Ureter (tissue), 1 donor: ENCODE measurements at regions not wholly inside any gene's neighbourhood (a gene's known extent, or its start where the extent isn't known, plus 50 kb on each side); places are given as distances from the start of the nearest gene placed in this dataset.
A peak's percentile ranks its signal among the peaks of the same experiment; 100 is the strongest.
"Not testable (repeated sequence)": the region's sequence is repeated elsewhere in the genome, so short reads cannot be mapped to it uniquely, and the experiment has no call there.

Experiments
- DNase-seq: peaks from one replicate; pipeline ENCODE4 v3.0.0-alpha.2; 2020; ENCODE audit warnings: low spot score
- donor health status: DM: yes; HTN: yes; CAD: no.

DNA sequence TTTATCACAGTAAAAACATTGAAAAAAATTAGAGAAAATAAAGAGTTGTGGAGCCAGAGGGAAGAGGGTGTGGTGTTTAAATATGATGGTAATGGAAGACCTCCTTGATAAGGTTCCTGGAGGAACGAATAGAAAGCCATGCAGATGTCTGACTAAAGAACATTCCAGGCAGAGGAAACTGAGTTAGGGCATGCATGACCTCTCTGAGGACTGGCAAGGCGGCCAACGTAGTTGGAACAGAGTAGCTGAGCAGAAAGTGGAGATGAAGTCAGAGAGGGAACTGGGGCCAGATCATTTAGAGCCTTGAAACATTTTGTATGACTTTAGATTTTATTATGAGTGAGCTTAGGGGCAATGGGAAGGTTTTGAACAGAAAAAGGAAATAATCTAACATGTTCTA, 377.5 kb downstream of the HLX start:
- DNase-seq, result no peak

DNA sequence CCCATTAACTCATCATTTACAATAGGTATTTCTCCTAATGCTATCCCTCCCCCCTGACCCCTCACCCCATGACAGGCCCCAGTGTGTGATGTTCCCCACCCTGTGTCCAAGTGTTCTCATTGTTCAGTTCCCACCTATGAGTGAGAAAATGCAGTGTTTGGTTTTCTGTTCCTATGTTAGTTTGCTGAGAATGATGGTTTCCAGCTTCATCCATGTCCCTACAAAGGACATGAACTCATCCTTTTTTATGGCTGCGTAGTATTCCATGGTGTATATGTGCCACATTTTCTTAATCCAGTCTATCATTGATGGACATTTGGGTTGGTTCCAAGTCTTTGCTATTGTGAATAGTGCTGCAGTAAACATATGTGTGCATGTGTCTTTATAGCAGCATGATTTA, 378.3 kb downstream of the HLX start:
- DNase-seq, result not testable (repeated sequence)

GRCh38 chr1:221262677-221263076, 383.4 kb downstream of the HLX start:
- not testable (repeated sequence) for DNase-seq

DNA sequence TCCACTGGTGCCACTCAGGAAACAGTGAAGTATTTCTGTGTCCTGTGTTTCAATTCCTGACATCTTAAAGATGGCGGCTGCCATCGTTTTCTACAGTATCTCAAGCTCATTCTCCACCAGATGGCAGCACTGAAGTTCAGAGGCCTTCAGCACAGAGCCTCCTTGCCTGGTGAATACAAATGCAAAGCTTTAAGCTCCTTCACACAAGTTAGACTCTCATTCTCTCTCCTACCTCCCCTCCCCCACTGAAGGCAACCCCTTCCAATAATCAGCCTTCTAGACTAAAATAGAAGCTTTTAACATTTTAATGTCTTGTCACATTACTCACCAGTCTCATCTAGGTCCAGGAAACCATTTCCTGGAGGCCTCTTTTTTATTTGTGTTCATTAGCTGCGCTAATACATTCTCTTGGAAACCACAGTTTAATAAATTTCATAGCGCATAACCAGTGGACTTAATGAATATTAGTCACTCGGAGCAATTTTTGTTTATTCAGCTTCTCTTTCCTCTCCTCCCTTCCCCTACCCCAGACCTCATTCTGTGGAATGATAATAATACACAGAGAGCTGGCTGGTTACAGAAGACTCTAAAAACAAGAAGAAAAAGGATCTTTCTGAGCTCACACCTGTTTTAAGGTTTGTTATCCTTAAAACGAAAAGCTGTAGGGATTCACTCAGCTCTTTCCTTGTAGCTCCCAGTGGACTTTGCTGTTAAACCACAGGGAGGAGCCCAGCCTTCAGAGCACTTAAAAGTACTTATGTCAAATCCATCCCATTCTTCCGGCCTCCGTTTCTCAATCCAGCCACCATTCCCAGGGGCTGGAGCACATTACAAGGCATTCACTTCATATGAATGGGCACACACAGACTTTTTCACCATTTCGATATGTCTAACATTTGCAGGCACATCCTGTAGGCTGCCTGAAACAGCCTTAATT, 384.9 kb downstream of the HLX start:
- DNase-seq, result peak; percentile 49

- no peak for DNase-seq
These were observed 385.6 kb downstream of the HLX start for GRCh38 chr1:221264848-221265247.

- DNase-seq, result no peak
These were observed 389.1 kb downstream of the HLX start for GRCh38 chr1:221268295-221268694.

- no peak for DNase-seq
These were observed 392.5 kb downstream of the HLX start for GRCh38 chr1:221271701-221272100.

GRCh38 chr1:221272940-221273339, 393.7 kb downstream of the HLX start:
- no peak for DNase-seq

DNA sequence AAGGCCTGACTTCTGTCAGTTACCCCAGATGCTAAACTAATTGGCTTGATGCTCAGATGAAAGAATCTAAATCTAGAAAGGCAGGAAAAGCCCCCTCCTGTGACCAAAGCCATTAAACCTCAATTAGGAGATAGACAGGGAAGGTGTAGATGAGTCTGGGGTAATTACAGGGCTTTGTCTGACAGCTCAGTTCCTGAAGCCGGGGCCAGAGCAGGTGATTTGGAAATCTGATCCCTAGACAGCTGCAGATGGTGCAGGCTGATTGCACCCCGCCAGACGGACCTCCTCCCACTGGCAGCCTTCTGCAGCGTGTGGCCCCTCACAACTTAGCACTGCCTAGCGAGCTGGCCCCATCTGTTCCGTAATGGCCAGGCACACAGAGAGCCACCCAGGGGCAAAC, 395.1 kb downstream of the HLX start:
- no peak for DNase-seq

- no peak for DNase-seq
These were observed 397.7 kb downstream of the HLX start for GRCh38 chr1:221276896-221277409.

DNA sequence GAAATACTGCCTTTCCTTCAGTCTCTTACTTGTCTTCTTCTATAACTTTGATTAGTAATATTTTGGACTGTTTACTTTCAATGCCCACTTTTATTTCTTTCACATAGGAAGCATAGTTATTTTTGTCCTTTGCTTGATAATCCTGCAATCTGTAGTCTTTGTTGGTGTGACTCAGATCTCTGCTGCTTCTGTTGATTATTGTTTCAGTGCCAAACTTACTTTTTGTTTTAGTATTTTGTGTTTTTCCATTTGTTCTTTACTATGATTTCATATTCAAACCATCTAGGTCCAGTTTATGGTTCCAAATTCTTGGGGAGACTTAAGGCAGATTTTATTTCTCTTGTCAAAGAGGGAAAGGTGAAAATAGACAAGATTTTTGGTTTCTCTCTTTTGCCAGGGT, 399.9 kb downstream of the HLX start:
- no peak for DNase-seq

GRCh38 chr1:221283532-221283931, 404.3 kb downstream of the HLX start:
- DNase-seq, result no peak

DNA sequence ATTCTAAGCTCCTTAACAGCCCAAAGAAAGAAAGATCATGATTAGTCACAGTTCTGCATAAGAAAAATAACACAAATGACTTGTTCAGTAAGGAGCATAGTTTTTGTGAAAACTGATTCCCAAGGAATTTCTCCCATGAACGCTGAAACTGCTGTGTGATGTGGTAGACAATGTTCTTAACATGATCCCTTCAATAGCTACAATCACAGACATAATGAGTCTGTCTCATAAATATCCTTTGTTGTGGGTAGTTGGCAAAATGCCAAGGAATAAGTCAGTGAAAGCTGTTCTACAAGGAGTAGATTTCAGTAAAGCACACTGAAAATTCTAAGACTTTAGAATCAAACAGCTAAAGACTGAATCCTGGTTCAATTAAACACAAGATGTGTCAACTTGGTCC, 404.8 kb downstream of the HLX start:
- no peak for DNase-seq

- DNase-seq, result not testable (repeated sequence)
These were observed 405.7 kb downstream of the HLX start for GRCh38 chr1:221284991-221285390.

GRCh38 chr1:221285458-221286210, 406.4 kb downstream of the HLX start:
- not testable (repeated sequence) for DNase-seq

- no peak for DNase-seq
These were observed 407.2 kb downstream of the HLX start for GRCh38 chr1:221286399-221286798.

GRCh38 chr1:221289103-221289502, 409.9 kb downstream of the HLX start:
- no peak for DNase-seq

- DNase-seq, result no peak
These were observed 411.4 kb downstream of the HLX start for GRCh38 chr1:221290669-221291068.

- no peak for DNase-seq
These were observed 411.9 kb downstream of the HLX start for GRCh38 chr1:221291113-221291512.

GRCh38 chr1:221292652-221293051, 413.4 kb downstream of the HLX start:
- no peak for DNase-seq

DNA sequence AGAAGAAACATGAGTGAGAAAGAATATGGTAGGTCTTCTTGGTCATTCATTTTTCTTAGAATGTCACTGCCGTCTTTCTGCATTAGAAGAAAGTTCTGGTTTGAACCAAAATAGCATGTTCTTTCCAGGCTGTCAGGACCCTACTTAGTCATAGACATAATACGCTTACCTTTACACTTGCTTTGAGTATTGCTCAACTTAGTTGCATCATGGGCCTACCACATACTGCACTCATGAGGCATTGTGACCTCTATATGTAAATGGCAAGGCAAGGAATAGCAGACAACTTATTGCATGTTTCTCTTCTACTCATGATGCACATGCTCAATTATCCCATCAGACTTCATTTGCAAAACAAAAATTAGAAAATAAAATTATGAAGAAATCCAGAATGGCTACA, 415.0 kb downstream of the HLX start:
- DNase-seq, result no peak

DNA sequence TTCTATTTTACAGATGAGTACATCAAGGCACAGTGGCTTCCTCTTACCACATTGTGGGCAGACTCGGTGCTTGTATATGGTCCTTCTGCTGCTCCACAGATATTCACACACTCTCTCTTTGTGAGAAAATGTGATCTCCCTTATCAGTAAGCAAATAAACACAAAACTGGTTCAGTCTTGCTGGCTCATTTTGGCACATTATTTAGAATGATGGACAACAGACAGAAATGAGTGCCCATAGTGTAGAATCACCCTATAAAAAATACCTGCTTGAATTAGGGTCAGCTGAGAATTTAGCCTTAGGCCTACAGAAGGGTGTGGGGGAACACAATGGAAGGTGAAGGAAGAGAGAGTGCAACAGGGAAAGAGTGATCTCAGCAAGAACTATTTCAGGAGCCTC, 423.1 kb downstream of the HLX start:
- DNase-seq, result no peak

DNA sequence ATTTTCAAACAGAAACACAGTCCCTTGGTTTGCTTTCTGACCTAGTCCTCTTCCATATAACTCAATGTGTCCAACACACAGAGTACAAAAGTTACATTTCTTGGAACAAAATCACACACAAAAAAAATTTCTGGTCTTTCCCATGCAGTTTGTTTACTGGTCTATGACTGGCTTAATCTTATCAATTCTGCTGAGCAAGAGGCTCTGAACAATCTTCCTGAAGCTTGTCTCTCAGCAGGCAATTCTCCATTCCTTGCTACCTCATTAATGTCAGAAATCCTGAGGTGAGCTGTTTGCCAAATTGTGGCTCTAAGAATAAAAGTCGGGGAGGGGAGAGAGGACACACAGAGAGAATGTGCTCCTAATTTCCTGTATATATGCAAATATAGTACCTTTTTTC, 423.6 kb downstream of the HLX start:
- DNase-seq, result no peak
